D341Med (cell line): ENCODE measurements at regions not wholly inside any gene's neighbourhood (a gene's known extent, or its start where the extent isn't known, plus 50 kb on each side); places are given as distances from the start of the nearest gene placed in this dataset.

Source experiments
- DNase-seq: peaks from one replicate; pipeline ENCODE4 v3.0.0; 2012; ENCODE audit warnings: low spot score

GRCh38 chr17:70230850-70231640 is 61.7 kb downstream of the KCNJ2 start:
- no peak for DNase-seq

- DNase-seq: no peak
Measured at GRCh38 chr17:70232466-70232865, 63.1 kb downstream of the KCNJ2 start.

GRCh38 chr17:70235252-70235651 is 65.9 kb downstream of the KCNJ2 start:
- no peak for DNase-seq

DNA sequence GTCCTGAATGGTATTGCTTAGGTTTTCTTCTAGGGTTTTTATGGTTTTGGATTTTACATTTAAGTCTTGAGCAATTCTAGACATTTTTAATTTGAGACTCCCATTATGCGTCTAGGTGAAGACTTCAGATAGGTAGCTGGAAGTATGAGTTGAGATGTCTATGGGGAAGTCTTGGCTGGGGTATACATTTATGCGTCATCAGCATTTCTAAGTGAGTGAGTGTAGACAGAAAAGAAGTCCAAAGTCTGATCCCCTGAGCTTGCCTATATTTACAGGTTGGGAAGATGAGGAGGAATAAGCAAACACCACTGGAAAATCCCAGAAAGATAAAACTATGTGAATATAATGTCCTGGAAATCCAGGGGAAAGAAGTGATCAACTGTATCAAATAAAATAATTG is 68.9 kb downstream of the KCNJ2 start:
- no peak for DNase-seq

GRCh38 chr17:70238646-70239045 is 69.3 kb downstream of the KCNJ2 start:
- no peak for DNase-seq

DNA sequence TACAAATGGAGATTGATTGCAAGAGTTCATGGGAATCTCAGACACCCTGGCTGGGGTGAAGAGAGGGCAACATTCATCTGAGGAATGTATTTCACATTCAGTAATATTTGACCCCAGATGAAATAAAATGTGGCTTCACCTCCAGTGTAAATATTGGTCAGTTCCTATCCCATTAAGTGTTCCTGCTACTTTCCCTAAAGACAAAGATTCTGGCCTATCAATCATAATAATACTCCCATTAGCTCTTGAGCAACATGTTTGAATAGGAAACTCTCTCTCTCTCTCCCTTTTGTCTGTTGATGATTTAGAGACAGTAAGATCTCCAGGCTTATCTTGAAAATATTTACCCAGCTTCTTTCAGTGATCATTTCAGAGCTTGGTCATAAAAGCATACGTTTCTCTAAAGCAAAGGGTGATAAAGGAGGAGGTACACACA is 70.1 kb downstream of the KCNJ2 start:
- DNase-seq: no peak

DNA sequence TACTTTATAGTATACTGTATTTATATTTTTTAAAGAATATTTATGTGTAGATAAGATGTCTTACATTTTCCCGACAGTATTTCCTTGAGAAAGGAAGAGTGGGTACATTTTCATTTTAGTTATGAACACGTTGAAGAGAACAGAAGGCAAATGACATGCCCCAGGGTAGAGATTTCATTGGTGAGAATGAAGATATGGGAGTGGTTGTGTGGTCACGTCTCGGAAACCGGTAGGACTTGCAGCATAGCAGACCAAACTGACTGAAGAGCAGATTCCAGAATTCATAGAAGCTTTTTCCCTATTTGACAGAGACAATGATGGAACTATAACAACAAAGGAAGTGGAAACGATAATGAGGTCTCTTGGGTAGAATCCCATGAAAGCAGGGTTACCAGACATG is 71.7 kb downstream of the KCNJ2 start:
- DNase-seq: no peak

- peak; percentile 30 for DNase-seq
Measured at GRCh38 chr17:70242781-70243437, 73.6 kb downstream of the KCNJ2 start.

GRCh38 chr17:70251706-70252105 is 82.4 kb downstream of the KCNJ2 start:
- no peak for DNase-seq

DNA sequence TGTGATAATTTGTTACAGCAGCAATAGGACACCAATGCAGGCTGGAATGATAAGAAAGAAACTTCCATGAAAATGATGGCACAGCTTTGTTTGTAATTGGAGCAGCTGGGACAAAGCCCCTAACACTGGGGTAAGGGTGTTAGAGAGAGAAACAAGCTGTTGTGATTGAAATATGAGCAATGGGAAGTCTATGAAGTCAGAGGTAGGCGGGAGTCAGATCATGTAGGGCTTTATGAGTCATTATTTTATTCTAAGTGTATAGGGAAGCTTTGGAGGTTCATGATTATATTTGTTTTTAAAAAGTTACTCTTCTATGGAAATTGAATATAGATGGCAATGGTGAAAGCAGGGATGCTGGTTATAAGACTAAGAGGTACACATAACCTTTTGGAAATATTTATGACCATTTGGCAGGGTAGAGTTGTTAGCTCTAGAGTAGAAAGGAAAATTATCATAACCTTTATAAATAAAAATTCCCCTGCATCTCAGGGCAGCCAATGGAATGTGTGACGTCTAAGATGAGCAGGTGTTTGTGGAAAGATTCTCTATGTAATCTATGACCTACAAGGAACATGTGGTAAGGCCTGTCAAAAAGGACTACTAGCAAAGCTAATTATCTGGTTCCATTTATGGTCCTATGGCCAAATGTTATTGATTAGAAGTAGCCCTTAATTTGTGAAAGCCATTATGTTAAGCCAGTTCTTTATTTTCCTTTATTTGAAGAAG is 85.6 kb downstream of the KCNJ2 start:
- DNase-seq: no peak

GRCh38 chr17:70256751-70257150 is 87.4 kb downstream of the KCNJ2 start:
- DNase-seq: no peak

- no peak for DNase-seq
Measured at GRCh38 chr17:70258465-70258864, 89.1 kb downstream of the KCNJ2 start.

GRCh38 chr17:70259400-70259799 is 90.1 kb downstream of the KCNJ2 start:
- no peak for DNase-seq

DNA sequence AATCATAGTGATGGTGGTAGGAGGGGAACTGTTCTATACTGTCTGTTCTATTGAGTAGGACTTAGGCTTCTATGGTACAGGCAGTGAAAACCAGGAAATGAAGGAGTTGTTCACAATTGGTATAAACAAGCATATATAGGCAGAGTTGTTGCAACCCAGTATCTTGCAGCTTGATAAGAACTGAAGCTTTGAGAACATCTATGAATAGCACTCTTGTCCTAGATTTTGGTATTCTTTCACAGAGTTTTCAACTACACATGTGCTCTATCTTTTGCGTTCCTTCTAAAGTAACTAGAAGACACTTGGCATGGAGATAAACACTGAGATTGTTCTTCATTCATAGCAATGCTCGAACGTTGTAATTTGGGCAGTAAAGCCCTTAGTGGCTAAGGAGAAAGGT is 91.8 kb downstream of the KCNJ2 start:
- DNase-seq: no peak

DNA sequence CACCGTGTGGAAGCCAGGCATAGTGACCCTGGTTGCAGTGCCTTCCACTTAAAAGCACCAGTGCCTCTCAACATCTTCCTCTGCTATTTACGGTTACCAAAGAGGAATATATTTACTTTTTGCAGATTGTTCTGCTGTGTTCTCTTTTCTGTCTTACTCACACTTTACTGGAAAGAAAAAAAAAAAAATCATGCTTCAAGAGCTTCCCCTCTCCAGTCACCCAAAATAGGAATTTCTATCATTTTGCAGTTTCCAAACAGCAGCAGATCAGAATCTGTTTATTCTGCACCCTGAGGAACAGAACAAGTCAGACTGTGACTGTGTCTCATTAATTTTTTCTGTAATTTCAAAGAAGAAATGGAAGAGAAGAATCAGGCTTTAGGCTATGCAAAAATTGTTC is 96.1 kb downstream of the KCNJ2 start:
- DNase-seq: no peak

DNA sequence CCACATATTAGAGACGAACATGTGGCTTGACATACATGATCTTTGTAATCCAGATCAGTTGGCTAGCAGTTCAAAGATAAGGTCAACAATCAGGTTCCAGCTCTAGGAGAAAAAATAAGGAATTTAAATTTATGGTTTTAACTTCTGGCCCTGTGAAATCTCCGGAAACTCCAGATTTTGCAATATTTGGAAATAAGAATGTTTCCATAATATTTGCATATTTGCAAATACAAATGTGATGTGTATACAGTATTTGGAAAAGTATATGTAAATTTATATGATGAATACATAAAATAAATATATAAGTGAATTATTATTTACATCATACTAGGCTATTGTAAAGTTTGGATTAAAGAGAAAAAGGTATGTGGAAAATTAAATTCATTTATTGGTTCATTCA is 97.1 kb downstream of the KCNJ2 start:
- DNase-seq: no peak

- no peak for DNase-seq
Measured at GRCh38 chr17:70268383-70268782, 99.1 kb downstream of the KCNJ2 start.

- no peak for DNase-seq
Measured at GRCh38 chr17:70270554-70270953, 101.2 kb downstream of the KCNJ2 start.

- peak; percentile 72 for DNase-seq
Measured at GRCh38 chr17:70271200-70271599, 101.9 kb downstream of the KCNJ2 start.

DNA sequence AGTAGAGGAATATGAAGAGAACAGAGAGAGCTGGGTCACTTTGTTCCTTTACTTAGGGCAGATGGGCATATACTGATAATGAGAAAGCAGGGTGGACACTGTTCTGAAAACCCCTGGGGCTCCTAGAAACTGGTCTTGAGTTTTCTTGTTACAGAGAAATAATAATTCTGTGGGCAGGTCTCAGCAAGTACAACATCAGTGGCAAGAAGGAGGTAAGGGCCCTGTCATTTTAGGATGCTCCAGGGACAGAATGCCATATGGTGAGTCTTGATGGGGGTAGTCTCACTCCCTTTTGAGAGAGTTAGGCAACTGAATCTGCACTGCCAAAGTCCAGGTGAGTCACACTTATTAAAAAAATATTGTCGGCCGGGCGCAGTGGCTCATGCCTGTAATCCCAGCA is 102.3 kb downstream of the KCNJ2 start:
- peak; percentile 44 for DNase-seq

- DNase-seq: no peak
Measured at GRCh38 chr17:70274255-70274654, 104.9 kb downstream of the KCNJ2 start.

DNA sequence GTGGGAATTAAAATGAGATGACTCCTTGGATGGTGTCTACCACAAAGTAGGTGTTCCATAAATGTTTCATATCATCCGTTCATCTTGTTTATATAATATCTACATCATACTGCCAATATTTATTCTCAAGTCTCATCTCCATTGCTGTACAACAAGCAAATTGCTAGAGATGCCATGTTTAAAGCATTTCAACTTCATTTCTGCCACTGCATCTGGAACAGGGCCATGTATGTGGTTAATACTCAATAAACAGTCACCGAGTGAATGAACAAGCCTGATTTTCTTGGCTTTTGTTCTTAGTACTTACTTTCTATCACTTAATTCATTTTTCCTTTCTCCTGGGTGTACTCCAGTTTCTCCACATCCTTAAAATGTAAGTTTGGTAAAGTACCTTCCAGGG is 107.6 kb downstream of the KCNJ2 start:
- DNase-seq: no peak

DNA sequence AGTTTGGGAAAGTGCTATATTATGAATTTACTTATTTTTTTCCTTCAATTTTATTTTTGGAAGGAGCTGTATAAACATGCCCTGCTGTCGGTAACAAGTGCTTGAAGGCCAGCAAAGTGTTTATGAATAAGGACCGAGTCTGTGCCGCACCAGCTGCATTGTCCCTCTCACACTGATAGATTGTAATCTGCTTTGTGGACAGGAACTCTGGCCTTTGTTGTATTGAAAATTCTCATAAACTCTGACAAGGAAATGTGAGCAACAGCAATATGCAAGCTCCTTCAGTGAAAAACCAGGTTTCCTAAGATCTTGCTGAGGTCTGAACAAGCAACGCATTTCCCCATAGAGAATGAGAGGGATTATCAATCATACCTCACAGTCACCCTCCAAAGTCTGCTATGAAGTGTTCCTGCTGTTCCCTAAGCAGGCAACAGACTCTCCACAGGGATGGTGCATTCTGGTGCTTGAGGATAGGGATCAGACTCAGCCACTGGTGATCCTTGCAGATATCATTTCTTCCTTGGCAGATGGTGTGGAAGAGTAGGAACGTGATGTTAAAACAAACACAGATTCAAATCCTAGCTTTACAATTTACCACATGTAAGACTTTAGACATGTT is 109.6 kb downstream of the KCNJ2 start:
- DNase-seq: no peak
